HEK293 (cell line): ENCODE measurements at regions not wholly inside any gene's neighbourhood (a gene's known extent, or its start where the extent isn't known, plus 50 kb on each side); places are given as distances from the start of the nearest gene placed in this dataset.

ENCODE experiments used
- CTCF ChIA-PET: fragments of 350-600 bp; formaldehyde crosslinking; extraction: SDS; loops from one replicate; lab custom pipeline; 2021; ENCODE audit warnings: antibody characterized with exemption; lab: Yijun Ruan, JAX
- POLR2A ChIA-PET: fragments of 300-600 bp; formaldehyde crosslinking; extraction: SDS; loops from one replicate; lab custom pipeline; 2020; ENCODE audit warnings: antibody characterized with exemption, inconsistent platforms; lab: Yijun Ruan, JAX
- H3K27ac ChIP-seq: fragments of 200-500 bp; sonication (Bioruptor generic); 2 replicates; pipeline ENCODE4 v1.5.1; 2014; ENCODE audit warnings: low read depth, low read length, control low read depth, inconsistent platforms; ENCODE audit errors: extremely low read depth
- H3K36me3 ChIP-seq, 2 experiments: fragments of 200-500 bp in 1 of 2; sonication (Bioruptor generic) in 1 of 2; 1 replicate in 1 of 2; 2 replicates in 1 of 2; pipeline ENCODE4 v1.5.1; 2014 to 2017; ENCODE audit warnings: inconsistent platforms in 2 of 2, low read length in 2 of 2; ENCODE audit not compliant: control insufficient read depth in 2 of 2, insufficient read depth in 1 of 2
- H3K4me1 ChIP-seq: fragments of 200-500 bp; sonication (Bioruptor generic); 2 replicates; pipeline ENCODE4 v1.5.1; 2014; ENCODE audit warnings: mild to moderate bottlenecking, low read length, inconsistent platforms; ENCODE audit not compliant: control insufficient read depth, insufficient read depth
- H3K4me3 ChIP-seq: 2 replicates; pipeline ENCODE4 v1.5.1; 2011; ENCODE audit warnings: low read depth, mild to moderate bottlenecking, control low read depth, low read length, moderate library complexity
- H3K9me3 ChIP-seq: fragments of 200-500 bp; sonication (Bioruptor generic); 2 replicates; pipeline ENCODE4 v1.5.1; 2014; ENCODE audit warnings: low read depth, low read length, inconsistent platforms; ENCODE audit not compliant: control insufficient read depth, insufficient read depth
- HOXA7 ChIP-seq: sonication (generic); formaldehyde crosslinking; IDR thresholded peaks from 2 replicates; pipeline ENCODE4 v1.8.1; 2022; ENCODE audit warnings: missing genetic modification reagents, borderline replicate concordance
- KLF1 ChIP-seq: fragments of 450-650 bp; formaldehyde crosslinking; IDR thresholded peaks from 2 replicates; pipeline ENCODE4 v1.5.1; 2016; ENCODE audit warnings: missing biosample characterization, missing genetic modification characterization
- KLF8 ChIP-seq: fragments of 450-650 bp; formaldehyde crosslinking; IDR thresholded peaks from 2 replicates; pipeline ENCODE4 v1.5.1; 2016; ENCODE audit warnings: missing biosample characterization, missing genetic modification characterization
- MYNN ChIP-seq: fragments of 450-650 bp; formaldehyde crosslinking; IDR thresholded peaks from 2 replicates; pipeline ENCODE4 v1.5.1; 2016; ENCODE audit warnings: missing biosample characterization, missing genetic modification characterization, borderline replicate concordance
- SP3 ChIP-seq: fragments of 450-650 bp; formaldehyde crosslinking; IDR thresholded peaks from 2 replicates; pipeline ENCODE4 v1.5.1; 2016; ENCODE audit warnings: missing biosample characterization, missing genetic modification characterization
- SP7 ChIP-seq: fragments of 450-650 bp; formaldehyde crosslinking; IDR thresholded peaks from 2 replicates; pipeline ENCODE4 v1.5.1; 2016; ENCODE audit warnings: missing biosample characterization, missing genetic modification characterization
- YY2 ChIP-seq: fragments of 450-650 bp; formaldehyde crosslinking; IDR thresholded peaks from 2 replicates; pipeline ENCODE4 v1.5.1; 2016; ENCODE audit warnings: missing biosample characterization, missing genetic modification characterization
- ZBTB48 ChIP-seq: fragments of 450-650 bp; formaldehyde crosslinking; IDR thresholded peaks from 2 replicates; pipeline ENCODE4 v1.5.1; 2016; ENCODE audit warnings: missing biosample characterization, missing genetic modification characterization
- ZNF140 ChIP-seq: fragments of 450-650 bp; formaldehyde crosslinking; IDR thresholded peaks from 2 replicates; pipeline ENCODE4 v1.5.1; 2016; ENCODE audit warnings: missing biosample characterization, missing genetic modification characterization
- ZNF184 ChIP-seq: fragments of 450-650 bp; IDR thresholded peaks from 2 replicates; pipeline ENCODE4 v1.5.1; 2018; ENCODE audit warnings: missing biosample characterization, mild to moderate bottlenecking, missing genetic modification characterization
- ZNF223 ChIP-seq: fragments of 450-650 bp; formaldehyde crosslinking; IDR thresholded peaks from 2 replicates; pipeline ENCODE4 v1.5.1; 2016; ENCODE audit warnings: missing biosample characterization, missing genetic modification characterization
- ZNF23 ChIP-seq: fragments of 450-650 bp; formaldehyde crosslinking; IDR thresholded peaks from 2 replicates; pipeline ENCODE4 v1.5.1; 2016; ENCODE audit warnings: missing biosample characterization, missing genetic modification characterization, borderline replicate concordance
- ZNF280D ChIP-seq: fragments of 450-650 bp; formaldehyde crosslinking; IDR thresholded peaks from 2 replicates; pipeline ENCODE4 v1.5.1; 2016; ENCODE audit warnings: missing biosample characterization, missing genetic modification characterization
- ZNF311 ChIP-seq: fragments of 450-650 bp; formaldehyde crosslinking; IDR thresholded peaks from 2 replicates; pipeline ENCODE4 v1.5.1; 2017; ENCODE audit warnings: missing biosample characterization, missing genetic modification characterization, borderline replicate concordance
- ZNF324 ChIP-seq: fragments of 450-650 bp; formaldehyde crosslinking; IDR thresholded peaks from 2 replicates; pipeline ENCODE4 v1.5.1; 2016; ENCODE audit warnings: missing biosample characterization, missing genetic modification characterization
- ZNF354C ChIP-seq: fragments of 450-650 bp; formaldehyde crosslinking; IDR thresholded peaks from 2 replicates; pipeline ENCODE4 v1.5.1; 2016; ENCODE audit warnings: missing biosample characterization, missing genetic modification characterization, low read depth, borderline replicate concordance
- ZNF366 ChIP-seq: fragments of 450-650 bp; formaldehyde crosslinking; conservative IDR thresholded peaks from 2 replicates; pipeline ENCODE4 v1.5.1; 2016; ENCODE audit warnings: missing biosample characterization, missing genetic modification characterization
- ZNF501 ChIP-seq: fragments of 450-650 bp; formaldehyde crosslinking; IDR thresholded peaks from 2 replicates; pipeline ENCODE4 v1.5.1; 2016; ENCODE audit warnings: missing biosample characterization, missing genetic modification characterization
- ZNF580 ChIP-seq: fragments of 450-650 bp; formaldehyde crosslinking; IDR thresholded peaks from 2 replicates; pipeline ENCODE4 v1.5.1; 2016; ENCODE audit warnings: missing biosample characterization, missing genetic modification characterization
- ZNF585B ChIP-seq: fragments of 450-650 bp; formaldehyde crosslinking; IDR thresholded peaks from 2 replicates; pipeline ENCODE4 v1.5.1; 2016; ENCODE audit warnings: missing biosample characterization, missing genetic modification characterization
- ZNF707 ChIP-seq: fragments of 450-650 bp; formaldehyde crosslinking; IDR thresholded peaks from 2 replicates; pipeline ENCODE4 v1.5.1; 2016; ENCODE audit warnings: missing biosample characterization, missing genetic modification characterization
- ZNF777 ChIP-seq: fragments of 450-650 bp; formaldehyde crosslinking; IDR thresholded peaks from 2 replicates; pipeline ENCODE4 v1.5.1; 2017; ENCODE audit warnings: missing biosample characterization, missing genetic modification characterization, borderline replicate concordance
- ZSCAN23 ChIP-seq: fragments of 450-650 bp; formaldehyde crosslinking; IDR thresholded peaks from 2 replicates; pipeline ENCODE4 v1.5.1; 2016; ENCODE audit warnings: missing biosample characterization, missing genetic modification characterization
- TF ChIP-seq, protein P1 (sequence below): fragments of 450-650 bp; formaldehyde crosslinking; IDR thresholded peaks from 2 replicates; pipeline ENCODE4 v1.5.1; 2017; ENCODE audit warnings: missing biosample characterization, missing genetic modification characterization
- TF ChIP-seq, protein P2 (sequence below): fragments of 450-650 bp; formaldehyde crosslinking; IDR thresholded peaks from 2 replicates; pipeline ENCODE4 v1.5.1; 2016; ENCODE audit warnings: missing biosample characterization, missing genetic modification characterization
- TF ChIP-seq, protein P3 (sequence below): fragments of 450-650 bp; IDR thresholded peaks from 2 replicates; pipeline ENCODE4 v1.5.1; 2018; ENCODE audit warnings: missing biosample characterization, missing genetic modification characterization

DNA sequence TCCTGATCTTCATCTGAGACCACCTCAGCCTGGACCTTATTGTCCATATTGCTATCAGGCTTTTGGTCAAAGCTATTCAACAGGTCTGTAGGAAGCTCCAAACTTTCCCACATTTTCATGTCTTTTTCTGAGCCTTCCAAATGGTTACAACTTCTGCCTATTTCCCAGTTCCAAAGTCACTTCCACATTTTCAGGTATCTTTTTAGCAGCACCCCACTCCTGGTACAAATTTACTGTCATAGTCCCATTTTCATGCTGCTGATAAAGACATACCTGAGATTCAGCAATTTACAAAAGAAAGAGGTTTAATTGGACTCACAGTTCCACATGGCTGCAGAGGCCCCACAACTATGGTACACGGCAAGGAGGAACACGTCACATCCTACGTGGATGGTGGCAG, 815.5 kb downstream of the KCNJ2 start:
- ChIA-PET POLR2A (no interaction called here), CTCF (no interaction called here)
- Histone ChIP-seq H3K9me3 (no peaks in the 10 kb centered on the region; the same call in 1 of the 2 replicates), H3K4me3 (no peak overlapping the region), H3K4me1 (no peaks in the 10 kb centered on the region), H3K27ac (no peak overlapping the region), H3K36me3 (no peaks in the 10 kb centered on the region)
- TF ChIP-seq ZNF707 (tag by site-specific recombination) (peak; percentile 95), ZNF777 (tag by site-specific recombination) (no peak), YY2 (no peak)

DNA sequence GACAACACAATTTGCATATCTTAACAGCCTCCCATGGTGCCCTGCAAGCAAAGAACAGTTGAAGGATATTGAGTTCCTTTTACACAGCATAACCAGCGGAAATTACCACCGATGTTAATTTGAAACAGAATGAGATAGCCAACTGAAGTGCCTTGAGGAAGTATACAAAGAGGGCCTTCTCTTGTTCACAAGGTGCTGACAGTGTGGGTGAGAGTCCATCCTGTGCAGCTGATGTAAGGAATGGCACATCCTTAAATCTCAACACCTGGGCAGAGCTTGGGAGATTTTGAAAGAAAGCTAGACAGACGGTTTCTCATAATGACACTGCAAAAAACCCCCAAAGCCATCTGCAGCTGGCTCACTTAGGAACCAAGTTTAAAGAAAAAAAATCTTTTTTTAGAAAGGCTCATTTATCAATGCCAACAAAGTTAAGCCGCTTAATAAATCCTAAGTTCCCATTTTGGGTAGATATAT, 818.6 kb downstream of the KCNJ2 start:
- ChIA-PET POLR2A (no interaction called here), CTCF (no interaction called here)
- no peaks in the 10 kb centered on the region; the same call in 1 of the 2 replicates for H3K9me3 ChIP-seq
- no peak overlapping the region for H3K27ac ChIP-seq
- H3K4me1 ChIP-seq = no peaks in the 10 kb centered on the region
- H3K4me3 ChIP-seq = no peak overlapping the region
- TF ChIP-seq ZNF354C (tag by site-specific recombination) (no peak), KLF1 (tag by site-specific recombination) (no peak), ZNF184 (no peak), ZNF311 (tag by site-specific recombination) (no peak), ZNF501 (tag by site-specific recombination) (no peak), SP3 (no peak)
- H3K36me3 ChIP-seq = no peaks in the 10 kb centered on the region

- Histone ChIP-seq H3K9me3 (no peaks in the 10 kb centered on the region; the same call in 1 of the 2 replicates), H3K27ac (no peak overlapping the region), H3K4me1 (no peaks in the 10 kb centered on the region), H3K4me3 (no peak overlapping the region), H3K36me3 (no peaks in the 10 kb centered on the region)
- ChIA-PET POLR2A (no interaction called here), CTCF (no interaction called here)
- TF ChIP-seq MYNN (no peak), KLF8 (tag by site-specific recombination) (no peak), ZBTB48 (tag by site-specific recombination) (no peak), ZNF324 (tag by site-specific recombination) (no peak), ZNF585B (tag by site-specific recombination) (no peak), HOXA7 (CRISPR knock-in tag) (no peak), ZNF223 (tag by site-specific recombination) (no peak), ZNF580 (tag by site-specific recombination) (no peak), ZNF366 (tag by site-specific recombination) (no peak), ZNF140 (tag by site-specific recombination) (no peak), ZSCAN23 (no peak), ZNF23 (tag by site-specific recombination) (no peak), ZNF280D (tag by site-specific recombination) (no peak), SP7 (tag by site-specific recombination) (no peak)
- TF ChIP-seq, protein P1, sequence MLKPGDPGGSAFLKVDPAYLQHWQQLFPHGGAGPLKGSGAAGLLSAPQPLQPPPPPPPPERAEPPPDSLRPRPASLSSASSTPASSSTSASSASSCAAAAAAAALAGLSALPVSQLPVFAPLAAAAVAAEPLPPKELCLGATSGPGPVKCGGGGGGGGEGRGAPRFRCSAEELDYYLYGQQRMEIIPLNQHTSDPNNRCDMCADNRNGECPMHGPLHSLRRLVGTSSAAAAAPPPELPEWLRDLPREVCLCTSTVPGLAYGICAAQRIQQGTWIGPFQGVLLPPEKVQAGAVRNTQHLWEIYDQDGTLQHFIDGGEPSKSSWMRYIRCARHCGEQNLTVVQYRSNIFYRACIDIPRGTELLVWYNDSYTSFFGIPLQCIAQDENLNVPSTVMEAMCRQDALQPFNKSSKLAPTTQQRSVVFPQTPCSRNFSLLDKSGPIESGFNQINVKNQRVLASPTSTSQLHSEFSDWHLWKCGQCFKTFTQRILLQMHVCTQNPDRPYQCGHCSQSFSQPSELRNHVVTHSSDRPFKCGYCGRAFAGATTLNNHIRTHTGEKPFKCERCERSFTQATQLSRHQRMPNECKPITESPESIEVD (tag by site-specific recombination) = no peak
- TF ChIP-seq, protein P2, sequence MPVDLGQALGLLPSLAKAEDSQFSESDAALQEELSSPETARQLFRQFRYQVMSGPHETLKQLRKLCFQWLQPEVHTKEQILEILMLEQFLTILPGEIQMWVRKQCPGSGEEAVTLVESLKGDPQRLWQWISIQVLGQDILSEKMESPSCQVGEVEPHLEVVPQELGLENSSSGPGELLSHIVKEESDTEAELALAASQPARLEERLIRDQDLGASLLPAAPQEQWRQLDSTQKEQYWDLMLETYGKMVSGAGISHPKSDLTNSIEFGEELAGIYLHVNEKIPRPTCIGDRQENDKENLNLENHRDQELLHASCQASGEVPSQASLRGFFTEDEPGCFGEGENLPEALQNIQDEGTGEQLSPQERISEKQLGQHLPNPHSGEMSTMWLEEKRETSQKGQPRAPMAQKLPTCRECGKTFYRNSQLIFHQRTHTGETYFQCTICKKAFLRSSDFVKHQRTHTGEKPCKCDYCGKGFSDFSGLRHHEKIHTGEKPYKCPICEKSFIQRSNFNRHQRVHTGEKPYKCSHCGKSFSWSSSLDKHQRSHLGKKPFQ = no peak
- TF ChIP-seq, protein P3, sequence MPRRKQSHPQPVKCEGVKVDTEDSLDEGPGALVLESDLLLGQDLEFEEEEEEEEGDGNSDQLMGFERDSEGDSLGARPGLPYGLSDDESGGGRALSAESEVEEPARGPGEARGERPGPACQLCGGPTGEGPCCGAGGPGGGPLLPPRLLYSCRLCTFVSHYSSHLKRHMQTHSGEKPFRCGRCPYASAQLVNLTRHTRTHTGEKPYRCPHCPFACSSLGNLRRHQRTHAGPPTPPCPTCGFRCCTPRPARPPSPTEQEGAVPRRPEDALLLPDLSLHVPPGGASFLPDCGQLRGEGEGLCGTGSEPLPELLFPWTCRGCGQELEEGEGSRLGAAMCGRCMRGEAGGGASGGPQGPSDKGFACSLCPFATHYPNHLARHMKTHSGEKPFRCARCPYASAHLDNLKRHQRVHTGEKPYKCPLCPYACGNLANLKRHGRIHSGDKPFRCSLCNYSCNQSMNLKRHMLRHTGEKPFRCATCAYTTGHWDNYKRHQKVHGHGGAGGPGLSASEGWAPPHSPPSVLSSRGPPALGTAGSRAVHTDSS (tag by site-specific recombination) = no peak
Observed at GRCh38 chr17:70988622-70989021, 819.3 kb downstream of the KCNJ2 start.
